Astrocyte of the spinal cord (primary cell): ENCODE measurements at regions not wholly inside any gene's neighbourhood (a gene's known extent, or its start where the extent isn't known, plus 50 kb on each side); places are given as distances from the start of the nearest gene placed in this dataset.

Source experiments
- DNase-seq: peaks from one replicate; pipeline ENCODE4 v3.0.0; 2011; ENCODE audit warnings: low read depth, low spot score
- H3K4me3 ChIP-seq: 2 replicates; pipeline ENCODE4 v1.5.1; 2011; ENCODE audit warnings: low read depth, mild to moderate bottlenecking, low read length, moderate library complexity
- in situ Hi-C: cut with HindIII; loops from 2 replicates; pipeline ENCODE4 v1.10.0; 2017; ENCODE audit warnings: low sequenced_read_pairs
- TF ChIP-seq, protein P1 (sequence below): IDR thresholded peaks from 2 replicates; pipeline ENCODE4 v1.5.1; 2012; ENCODE audit warnings: low read depth, mild to moderate bottlenecking, low read length, inconsistent platforms

DNA sequence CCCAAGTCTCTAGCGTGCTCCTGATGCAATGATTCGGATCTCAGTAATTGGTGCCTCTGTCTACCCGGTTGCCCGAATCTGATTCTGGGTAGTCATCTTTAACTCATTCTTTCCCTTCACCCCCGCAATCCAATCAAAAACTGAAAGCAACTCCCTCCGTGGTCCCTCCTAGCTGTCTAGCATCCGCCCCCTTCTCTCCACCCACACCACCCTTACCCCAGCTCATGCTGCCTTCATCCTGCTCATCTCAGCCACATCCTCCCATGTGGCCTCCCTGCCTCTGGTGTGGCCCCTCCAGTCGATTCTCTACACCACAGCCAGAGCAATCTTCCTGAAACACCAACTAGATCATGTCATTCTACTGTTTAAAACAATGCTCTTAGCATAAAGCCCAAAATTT is 62.3 kb downstream of the TTC32 start:
- in situ Hi-C loops = no loop called here
- no peak overlapping the region for H3K4me3 ChIP-seq
- TF ChIP-seq, protein P1, sequence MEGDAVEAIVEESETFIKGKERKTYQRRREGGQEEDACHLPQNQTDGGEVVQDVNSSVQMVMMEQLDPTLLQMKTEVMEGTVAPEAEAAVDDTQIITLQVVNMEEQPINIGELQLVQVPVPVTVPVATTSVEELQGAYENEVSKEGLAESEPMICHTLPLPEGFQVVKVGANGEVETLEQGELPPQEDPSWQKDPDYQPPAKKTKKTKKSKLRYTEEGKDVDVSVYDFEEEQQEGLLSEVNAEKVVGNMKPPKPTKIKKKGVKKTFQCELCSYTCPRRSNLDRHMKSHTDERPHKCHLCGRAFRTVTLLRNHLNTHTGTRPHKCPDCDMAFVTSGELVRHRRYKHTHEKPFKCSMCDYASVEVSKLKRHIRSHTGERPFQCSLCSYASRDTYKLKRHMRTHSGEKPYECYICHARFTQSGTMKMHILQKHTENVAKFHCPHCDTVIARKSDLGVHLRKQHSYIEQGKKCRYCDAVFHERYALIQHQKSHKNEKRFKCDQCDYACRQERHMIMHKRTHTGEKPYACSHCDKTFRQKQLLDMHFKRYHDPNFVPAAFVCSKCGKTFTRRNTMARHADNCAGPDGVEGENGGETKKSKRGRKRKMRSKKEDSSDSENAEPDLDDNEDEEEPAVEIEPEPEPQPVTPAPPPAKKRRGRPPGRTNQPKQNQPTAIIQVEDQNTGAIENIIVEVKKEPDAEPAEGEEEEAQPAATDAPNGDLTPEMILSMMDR = no peak
- no peak for DNase-seq

DNA sequence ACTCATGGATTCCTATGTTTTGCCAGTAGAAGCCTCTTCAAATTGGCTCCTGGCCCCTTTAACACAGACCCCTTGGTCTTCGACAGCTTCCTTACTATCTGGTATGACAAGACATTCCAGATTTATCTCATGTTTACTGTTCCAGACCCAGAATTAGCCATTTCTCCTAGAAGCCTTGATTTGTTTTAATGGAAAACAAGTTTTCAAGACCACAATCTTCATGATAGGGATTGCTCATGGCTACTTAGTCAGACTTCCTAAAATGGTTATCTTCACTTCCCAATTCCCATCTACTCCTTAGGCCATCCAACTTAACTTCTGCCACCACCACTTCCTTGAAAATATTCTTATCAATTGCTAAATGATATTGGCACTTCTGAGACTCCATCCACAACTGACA is 63.2 kb downstream of the TTC32 start:
- in situ Hi-C loops = no loop called here
- H3K4me3 ChIP-seq = no peak overlapping the region
- TF ChIP-seq, protein P1 = no peak
- no peak for DNase-seq

DNA sequence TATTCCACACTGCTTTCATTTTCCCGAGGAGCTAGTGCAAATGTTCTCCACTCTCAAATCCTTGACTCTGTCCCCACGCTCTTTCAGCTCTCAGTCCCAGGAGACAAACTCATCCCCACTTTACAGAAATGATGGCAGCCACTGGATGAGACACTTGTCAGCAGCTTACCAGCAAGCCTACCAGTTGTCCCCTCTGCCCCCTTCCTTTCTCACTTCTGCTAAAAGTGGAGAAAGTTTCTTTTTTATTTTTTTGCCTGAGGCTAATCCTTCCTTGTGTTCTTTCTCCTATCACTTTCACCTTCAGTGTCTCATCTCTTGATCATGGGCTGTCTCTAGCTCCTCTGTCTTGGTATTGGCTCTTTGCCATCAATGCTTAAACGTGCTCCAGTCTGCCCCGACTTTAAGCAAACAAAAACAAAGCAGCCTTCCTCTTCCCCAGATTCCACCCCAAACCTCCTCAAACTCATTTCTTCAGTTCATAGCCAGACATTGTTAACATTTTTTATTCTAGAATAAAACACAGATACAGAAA is 64.5 kb downstream of the TTC32 start:
- DNase-seq = no peak
- no peak overlapping the region for H3K4me3 ChIP-seq
- in situ Hi-C loops = no loop called here
- TF ChIP-seq, protein P1 = no peak

- in situ Hi-C loops = no loop called here
- DNase-seq = no peak
- H3K4me3 ChIP-seq = no peak overlapping the region
- TF ChIP-seq, protein P1 = no peak
Measured at GRCh38 chr2:19835781-19836281, 66.0 kb downstream of the TTC32 start.

DNA sequence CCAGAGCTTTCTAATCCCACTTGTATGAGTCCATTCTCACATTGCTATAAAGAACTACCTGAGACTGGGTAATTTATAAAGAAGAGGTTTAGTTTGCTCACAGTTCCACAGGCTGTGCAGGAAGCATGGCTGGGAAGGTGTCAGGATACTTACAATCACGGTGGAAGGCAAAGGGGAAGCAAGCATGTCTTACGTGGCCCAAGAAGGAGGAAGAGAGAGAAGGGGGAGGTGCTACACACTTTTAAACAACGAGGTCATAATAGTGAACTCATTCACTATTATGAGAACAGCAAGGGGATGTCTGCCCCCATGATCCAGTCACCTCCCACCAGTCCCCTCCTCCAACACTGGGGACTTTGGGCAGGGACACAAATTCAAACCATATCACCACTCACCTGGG is 67.8 kb downstream of the TTC32 start:
- in situ Hi-C loops = no loop called here
- TF ChIP-seq, protein P1 = no peak
- no peak overlapping the region for H3K4me3 ChIP-seq
- no peak for DNase-seq

DNA sequence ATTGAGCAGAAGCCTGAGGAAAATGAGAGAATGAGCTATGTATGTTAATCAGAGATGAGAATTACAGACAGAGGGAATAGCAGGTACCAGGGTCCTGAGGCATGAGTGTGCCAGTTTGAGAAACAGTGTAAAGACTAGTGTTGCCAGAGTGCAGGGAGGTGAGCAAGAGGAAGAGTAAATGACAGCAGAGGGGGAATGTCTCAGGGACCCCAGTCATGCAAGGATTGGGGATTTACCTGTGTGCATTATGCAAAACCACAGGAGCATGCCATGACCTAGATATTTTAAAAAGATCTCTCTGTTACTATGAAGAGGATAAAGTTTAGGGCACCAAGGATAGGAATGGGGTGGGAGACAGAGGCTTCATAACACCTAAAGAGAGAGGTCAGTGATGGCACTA is 72.1 kb downstream of the TTC32 start:
- DNase-seq = no peak
- TF ChIP-seq, protein P1 = no peak
- in situ Hi-C loops = no loop called here
- no peak overlapping the region for H3K4me3 ChIP-seq
